Hepatocyte (in vitro differentiated cells): ENCODE measurements at regions not wholly inside any gene's neighbourhood (a gene's known extent, or its start where the extent isn't known, plus 50 kb on each side); places are given as distances from the start of the nearest gene placed in this dataset.
"Not testable (repeated sequence)": the region's sequence is repeated elsewhere in the genome, so short reads cannot be mapped to it uniquely, and the experiment has no call there.

Experiments
- DNase-seq: peaks from one replicate; pipeline ENCODE4 v3.0.0-alpha.2; 2016; ENCODE audit warnings: low spot score
- H2AFZ ChIP-seq: fragments of 200-600 bp; sonication (generic); 2 replicates; pipeline ENCODE4 v1.6.0; 2016; ENCODE audit warnings: antibody characterized with exemption, mild to moderate bottlenecking
- H3K27ac ChIP-seq: fragments of 200-600 bp; sonication (generic); 2 replicates; pipeline ENCODE4 v1.5.1; 2016; ENCODE audit warnings: mild to moderate bottlenecking
- H3K27me3 ChIP-seq: fragments of 200-600 bp; sonication (generic); 2 replicates; pipeline ENCODE4 v1.6.1; 2016
- H3K36me3 ChIP-seq: fragments of 200-600 bp; sonication (generic); replicated peaks from 2 replicates; pipeline ENCODE4 v1.5.1; 2016; ENCODE audit warnings: low read depth; ENCODE audit not compliant: insufficient read depth
- H3K4me1 ChIP-seq: fragments of 200-600 bp; sonication (generic); 2 replicates; pipeline ENCODE4 v1.5.1; 2016; ENCODE audit warnings: mild to moderate bottlenecking, moderate library complexity; ENCODE audit not compliant: insufficient read depth
- H3K4me2 ChIP-seq: fragments of 200-600 bp; sonication (generic); 2 replicates; pipeline ENCODE4 v1.6.0; 2016
- H3K4me3 ChIP-seq: fragments of 200-600 bp; sonication (generic); 2 replicates; pipeline ENCODE4 v1.5.1; 2016; ENCODE audit warnings: mild to moderate bottlenecking
- H3K79me2 ChIP-seq: fragments of 200-600 bp; sonication (generic); 2 replicates; pipeline ENCODE4 v1.6.0; 2017; ENCODE audit warnings: mild to moderate bottlenecking
- H3K9me2 ChIP-seq: fragments of 200-600 bp; sonication (generic); replicated peaks from 2 replicates; pipeline ENCODE4 v1.6.0; 2017; ENCODE audit warnings: mild to moderate bottlenecking; ENCODE audit not compliant: insufficient read depth
- H3K9me3 ChIP-seq: fragments of 200-600 bp; sonication (generic); 2 replicates; pipeline ENCODE4 v1.5.1; 2016; ENCODE audit warnings: low read depth, mild to moderate bottlenecking
- H4K20me1 ChIP-seq: fragments of 200-600 bp; sonication (generic); 2 replicates; pipeline ENCODE4 v1.6.0; 2016; ENCODE audit warnings: mild to moderate bottlenecking; ENCODE audit not compliant: insufficient read depth, poor library complexity, severe bottlenecking
- EZH2 ChIP-seq: fragments of 200-600 bp; sonication (generic); IDR thresholded peaks from 2 replicates; pipeline ENCODE4 v1.6.1; 2016; ENCODE audit warnings: antibody characterized with exemption, mild to moderate bottlenecking, borderline replicate concordance
- EZH2phosphoT487 ChIP-seq: fragments of 200-600 bp; sonication (generic); IDR thresholded peaks from one replicate; pipeline ENCODE4 v1.6.1; 2018; ENCODE audit warnings: antibody characterized with exemption, mild to moderate bottlenecking, low read depth, moderate library complexity; ENCODE audit not compliant: unreplicated experiment, severe bottlenecking
- WGBS: methylation state at CpG from one replicate; pipeline ENCODE4 v1.1.6; 2016; ENCODE audit warnings: low lambda C conversion rate; ENCODE audit errors: missing lambda C conversion rate; 5-methylcytosine and 5-hydroxymethylcytosine counted together
- TF ChIP-seq, protein P1 (sequence below): fragments of 200-600 bp; sonication (generic); IDR thresholded peaks from 2 replicates; pipeline ENCODE4 v1.5.1; 2016; ENCODE audit warnings: antibody characterized with exemption, mild to moderate bottlenecking; ENCODE audit not compliant: poor library complexity

GRCh38 chr3:161700998-161701397 lies 204.4 kb downstream of the OTOL1 start:
- H3K36me3 ChIP-seq: no peaks in the 10 kb centered on the region
- no peak overlapping the region for H3K4me3 ChIP-seq
- H3K4me1 ChIP-seq: no peaks in the 10 kb centered on the region
- no peak overlapping the region for H3K27ac ChIP-seq
- H3K4me2 ChIP-seq: no peak overlapping the region
- DNase-seq: peak; percentile 11
- WGBS: 54% methylated on average over 2 of the region's 2 CpGs
- H3K9me3 ChIP-seq: no peaks in the 10 kb centered on the region
- no peaks in the 10 kb centered on the region for H3K27me3 ChIP-seq
- no peaks in the 10 kb centered on the region for H4K20me1 ChIP-seq
- TF ChIP-seq EZH2 (no peak), EZH2phosphoT487 (no peak)
- TF ChIP-seq, protein P1, sequence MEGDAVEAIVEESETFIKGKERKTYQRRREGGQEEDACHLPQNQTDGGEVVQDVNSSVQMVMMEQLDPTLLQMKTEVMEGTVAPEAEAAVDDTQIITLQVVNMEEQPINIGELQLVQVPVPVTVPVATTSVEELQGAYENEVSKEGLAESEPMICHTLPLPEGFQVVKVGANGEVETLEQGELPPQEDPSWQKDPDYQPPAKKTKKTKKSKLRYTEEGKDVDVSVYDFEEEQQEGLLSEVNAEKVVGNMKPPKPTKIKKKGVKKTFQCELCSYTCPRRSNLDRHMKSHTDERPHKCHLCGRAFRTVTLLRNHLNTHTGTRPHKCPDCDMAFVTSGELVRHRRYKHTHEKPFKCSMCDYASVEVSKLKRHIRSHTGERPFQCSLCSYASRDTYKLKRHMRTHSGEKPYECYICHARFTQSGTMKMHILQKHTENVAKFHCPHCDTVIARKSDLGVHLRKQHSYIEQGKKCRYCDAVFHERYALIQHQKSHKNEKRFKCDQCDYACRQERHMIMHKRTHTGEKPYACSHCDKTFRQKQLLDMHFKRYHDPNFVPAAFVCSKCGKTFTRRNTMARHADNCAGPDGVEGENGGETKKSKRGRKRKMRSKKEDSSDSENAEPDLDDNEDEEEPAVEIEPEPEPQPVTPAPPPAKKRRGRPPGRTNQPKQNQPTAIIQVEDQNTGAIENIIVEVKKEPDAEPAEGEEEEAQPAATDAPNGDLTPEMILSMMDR: no peak
- H3K9me2 ChIP-seq: no peaks in the 10 kb centered on the region
- no peak overlapping the region for H2AFZ ChIP-seq
- H3K79me2 ChIP-seq: no peaks in the 10 kb centered on the region

- WGBS: 74% methylated on average over 5 of the region's 5 CpGs
- not testable (repeated sequence) for H3K27me3 ChIP-seq, H3K4me2 ChIP-seq, H3K36me3 ChIP-seq, H2AFZ ChIP-seq, H3K27ac ChIP-seq, H3K9me2 ChIP-seq, H3K79me2 ChIP-seq, H3K4me3 ChIP-seq, H3K9me3 ChIP-seq, H3K4me1 ChIP-seq, H4K20me1 ChIP-seq
- DNase-seq: peak; percentile 8
Measured at GRCh38 chr3:161707253-161707652, 210.6 kb downstream of the OTOL1 start.

- Histone ChIP-seq H2AFZ (no peak overlapping the region), H3K4me2 (no peak overlapping the region), H3K4me3 (no peak overlapping the region), H3K36me3 (no peaks in the 10 kb centered on the region), H3K4me1 (no peaks in the 10 kb centered on the region), H3K79me2 (no peaks in the 10 kb centered on the region), H3K27ac (no peak overlapping the region), H3K9me3 (no peaks in the 10 kb centered on the region), H3K27me3 (no peaks in the 10 kb centered on the region), H4K20me1 (no peaks in the 10 kb centered on the region), H3K9me2 (no peaks in the 10 kb centered on the region)
- no peak for DNase-seq
- TF ChIP-seq, protein P1: no peak
- TF ChIP-seq EZH2phosphoT487 (no peak), EZH2 (no peak)
Measured at GRCh38 chr3:161713731-161714130, 217.1 kb downstream of the OTOL1 start.

DNA sequence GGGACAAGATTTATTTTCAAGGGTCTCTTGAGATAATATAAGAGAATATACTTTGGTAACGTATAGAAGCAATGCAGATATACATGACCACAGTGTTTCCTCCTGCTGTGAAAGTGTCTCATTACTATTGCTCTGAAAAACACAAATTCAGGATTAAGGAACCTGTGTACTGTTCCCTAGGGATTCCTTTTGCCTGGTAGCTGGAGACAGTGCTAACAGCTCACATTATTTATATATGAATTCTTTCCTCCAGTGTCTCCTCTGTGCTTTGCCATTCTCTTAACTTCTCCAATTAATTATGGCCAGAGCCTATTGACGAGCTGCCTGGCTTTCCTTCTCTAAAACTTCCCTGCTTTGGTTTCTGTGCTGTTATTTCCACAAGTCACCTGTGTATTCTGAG lies 235.4 kb downstream of the OTOL1 start:
- DNase-seq: no peak
- Histone ChIP-seq H3K4me2 (no peak overlapping the region), H3K9me3 (no peaks in the 10 kb centered on the region), H2AFZ (no peak overlapping the region), H3K9me2 (no peaks in the 10 kb centered on the region), H3K4me1 (peaks cover 2% of the 10 kb centered on the region), H3K27ac (no peak overlapping the region), H3K4me3 (no peak overlapping the region), H3K79me2 (no peaks in the 10 kb centered on the region), H4K20me1 (no peaks in the 10 kb centered on the region), H3K36me3 (no peaks in the 10 kb centered on the region), H3K27me3 (no peaks in the 10 kb centered on the region)
- WGBS: 94% methylated on average over 2 of the region's 2 CpGs
- TF ChIP-seq EZH2 (no peak), EZH2phosphoT487 (no peak)
- TF ChIP-seq, protein P1: no peak
